HG02884 (cell line): ENCODE measurements at regions not wholly inside any gene's neighbourhood (a gene's known extent, or its start where the extent isn't known, plus 50 kb on each side); places are given as distances from the start of the nearest gene placed in this dataset.
"Not testable (repeated sequence)": the region's sequence is repeated elsewhere in the genome, so short reads cannot be mapped to it uniquely, and the experiment has no call there.

Experiments used
- ATAC-seq: cut with Tn5 transposase; IDR thresholded peaks from one replicate; pipeline ENCODE4 v1.9.1; 2021; ENCODE audit warnings: mild to moderate bottlenecking, moderate library complexity; ENCODE audit not compliant: unreplicated experiment

DNA sequence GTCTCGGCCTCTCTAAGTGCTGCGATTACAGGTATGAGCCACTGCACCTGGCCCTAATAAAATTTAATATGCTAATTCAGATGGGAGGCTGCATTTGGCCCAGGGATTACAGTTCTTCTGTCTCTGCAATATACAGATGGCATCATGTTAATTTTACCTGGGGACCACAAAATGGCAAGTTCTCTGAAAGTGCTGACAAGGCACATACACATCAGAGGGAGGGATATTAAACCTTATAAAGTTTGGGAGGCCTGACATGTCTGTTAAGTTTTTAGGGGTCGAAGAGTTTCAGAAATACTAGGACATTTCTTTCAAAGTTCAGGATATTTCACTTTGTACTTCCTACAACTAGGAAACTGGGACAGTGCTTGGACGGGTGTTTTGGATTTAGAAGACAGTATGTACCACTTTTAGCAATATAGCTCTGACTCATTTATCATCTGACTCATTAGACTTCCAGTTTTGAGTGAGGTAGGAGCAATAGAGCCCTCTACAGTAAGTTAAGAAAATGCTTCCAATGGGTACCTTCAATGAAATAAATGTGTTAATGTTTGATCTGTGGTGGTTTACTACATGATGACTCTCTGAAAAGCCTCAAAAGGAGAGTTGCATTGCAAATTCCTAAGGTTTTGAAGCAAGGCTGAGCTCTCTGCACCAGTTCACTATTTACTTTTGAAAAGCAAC, 981.0 kb upstream of the HS3ST1 start:
- no peak for ATAC-seq

DNA sequence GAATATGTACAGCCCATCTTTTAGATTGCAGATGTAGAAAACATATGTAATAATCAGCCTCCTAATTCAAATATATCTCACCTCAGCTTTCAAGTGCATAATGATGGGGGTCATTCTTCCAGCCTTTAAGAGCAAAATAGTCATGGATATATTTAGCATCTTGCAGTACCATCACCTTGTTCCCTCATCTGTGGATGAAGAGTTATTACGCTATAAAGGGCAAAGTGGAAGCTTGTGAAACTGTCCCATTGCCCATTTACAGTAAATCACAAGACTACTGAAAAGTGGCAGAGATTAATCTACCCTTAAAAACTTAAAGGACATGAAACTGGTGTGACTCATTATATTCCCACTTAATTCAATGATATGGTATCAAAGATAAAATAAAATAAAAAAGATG, 979.7 kb upstream of the HS3ST1 start:
- ATAC-seq = no peak

DNA sequence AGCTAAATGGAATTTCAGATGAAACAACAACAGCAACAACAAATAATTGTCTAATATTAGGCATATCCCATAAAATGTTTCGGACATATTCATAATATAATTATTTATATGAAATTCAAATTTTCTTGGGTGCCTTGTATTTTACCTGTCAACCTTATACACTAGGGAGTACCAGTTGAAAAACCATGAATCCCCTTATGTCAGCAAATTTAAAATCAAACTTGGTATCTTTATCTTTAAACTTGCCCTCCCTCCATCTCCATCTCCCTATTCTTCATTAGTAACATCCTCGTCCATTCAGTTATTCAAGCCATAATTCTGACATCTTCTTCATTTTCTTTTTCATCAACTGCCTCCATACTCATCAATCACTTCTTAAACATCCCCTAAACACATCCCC, 974.5 kb upstream of the HS3ST1 start:
- no peak for ATAC-seq

DNA sequence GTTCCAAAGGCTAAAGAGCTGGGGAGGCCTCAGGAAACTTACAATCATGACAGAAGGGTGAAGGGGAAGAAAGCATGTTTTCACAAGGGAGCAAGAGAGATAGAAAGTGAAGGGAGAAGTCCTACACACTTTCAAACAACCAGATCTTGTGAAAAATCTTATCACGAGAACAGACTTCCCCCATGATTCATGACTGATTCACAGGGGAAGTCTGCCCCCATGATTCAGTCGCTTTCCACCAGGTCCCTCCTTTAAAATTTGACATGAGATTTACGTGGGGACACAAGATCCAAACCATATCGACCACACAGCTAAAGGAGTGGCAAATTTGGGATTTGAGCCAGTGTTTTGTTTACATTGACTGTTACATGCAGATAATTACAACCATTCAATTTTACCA, 971.1 kb upstream of the HS3ST1 start:
- no peak for ATAC-seq

DNA sequence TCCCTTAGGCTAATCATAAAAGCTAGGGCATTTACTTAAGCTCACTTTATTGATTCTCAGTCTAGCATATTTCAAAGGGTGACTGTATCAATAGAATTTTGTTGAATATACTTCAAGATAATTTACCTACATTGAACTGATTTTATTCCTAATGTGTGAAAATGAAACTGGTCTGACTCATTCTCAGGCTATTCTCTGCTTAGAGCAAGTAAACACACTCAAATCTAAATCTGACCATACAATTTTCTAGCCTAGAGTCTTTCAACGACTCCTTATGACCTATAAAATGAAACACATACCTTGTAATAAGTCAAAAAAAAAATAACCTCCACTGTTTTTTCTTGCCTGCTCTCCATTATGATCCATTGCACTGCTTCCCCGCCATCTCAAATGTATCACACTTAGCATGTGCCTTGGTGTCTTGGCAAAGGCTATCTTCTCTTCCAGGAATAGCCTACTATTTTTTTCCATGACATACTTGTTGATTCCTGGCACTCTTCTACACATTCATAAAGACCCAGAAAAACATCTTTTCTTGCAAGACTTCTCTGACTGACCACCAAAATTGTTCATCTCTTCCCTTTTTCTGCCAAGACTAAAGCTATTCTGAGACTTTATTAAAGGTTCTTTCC, 965.1 kb upstream of the HS3ST1 start:
- no peak for ATAC-seq

DNA sequence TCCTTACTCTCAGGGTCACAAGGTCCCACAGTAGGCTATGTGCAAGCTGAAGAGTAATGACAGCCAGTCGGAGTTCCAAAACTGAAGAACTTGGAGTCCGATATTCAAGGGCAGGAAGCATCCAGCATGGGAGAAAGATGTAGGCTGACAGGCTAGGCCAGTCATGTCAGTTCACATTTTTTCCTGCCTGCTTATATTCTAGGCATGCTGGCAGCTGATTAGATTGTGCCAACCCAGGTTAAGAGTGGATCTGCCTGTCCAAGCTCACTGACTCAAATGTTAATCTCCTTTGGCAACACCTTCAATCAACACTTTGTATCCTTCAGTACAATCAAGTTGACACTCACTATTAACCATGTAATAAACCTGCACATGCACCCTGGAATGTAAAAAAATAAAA, 960.9 kb upstream of the HS3ST1 start:
- ATAC-seq = no peak

DNA sequence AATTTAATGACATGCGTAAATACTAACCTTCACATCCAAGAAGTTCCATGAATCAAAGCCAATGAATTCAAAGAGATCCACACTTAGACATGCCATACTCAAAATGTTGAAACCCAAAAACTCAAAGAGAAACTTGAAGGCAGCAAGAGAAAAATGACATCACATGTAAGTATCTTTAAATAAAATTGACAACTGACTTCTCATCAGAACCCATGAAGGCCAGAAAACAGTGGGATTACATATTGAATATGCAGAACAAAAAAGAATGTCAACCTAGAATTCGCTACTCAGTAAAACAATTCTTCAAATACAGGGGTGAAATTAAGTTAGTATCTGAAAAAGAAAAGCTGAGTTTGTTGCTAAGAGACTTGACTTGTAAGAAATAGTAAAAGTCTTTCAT, 953.9 kb upstream of the HS3ST1 start:
- no peak for ATAC-seq

DNA sequence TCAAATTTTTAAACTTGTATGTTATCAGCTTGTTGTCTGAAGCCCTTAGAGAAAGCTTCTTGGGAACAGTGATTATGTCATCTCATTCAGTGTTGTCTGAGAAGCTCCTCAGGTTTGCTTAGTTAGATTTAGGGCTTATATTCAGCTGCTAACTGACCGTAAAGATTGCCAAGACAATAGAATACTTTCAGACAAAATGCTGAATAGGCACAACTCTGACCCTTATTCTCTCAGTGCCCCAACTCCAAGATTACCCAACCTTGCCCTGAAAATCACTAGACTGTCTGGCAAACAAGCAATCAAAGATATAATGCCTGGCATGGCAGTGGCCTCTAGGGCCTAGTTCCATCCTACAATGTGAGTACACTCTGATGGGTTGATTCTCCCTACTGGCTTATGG, 950.5 kb upstream of the HS3ST1 start:
- ATAC-seq = no peak

DNA sequence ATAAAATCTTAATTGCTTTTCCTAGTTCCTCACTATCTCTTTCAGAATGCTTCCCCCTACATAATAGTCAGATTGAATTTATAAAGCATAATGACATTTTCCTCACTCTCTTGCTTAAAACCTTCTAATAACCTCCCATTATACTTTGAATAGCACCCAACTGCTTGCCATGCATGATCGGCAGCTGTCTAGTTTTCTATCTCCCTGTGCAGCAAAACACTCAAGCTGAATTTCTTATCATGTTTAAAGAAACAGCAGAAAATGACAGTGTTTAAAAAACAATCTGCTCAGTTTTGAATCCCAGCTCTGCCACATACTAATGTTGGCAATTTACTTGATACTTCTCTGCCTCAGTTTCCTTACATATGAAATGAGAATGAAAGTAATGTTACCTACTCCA, 947.1 kb upstream of the HS3ST1 start:
- ATAC-seq = no peak

DNA sequence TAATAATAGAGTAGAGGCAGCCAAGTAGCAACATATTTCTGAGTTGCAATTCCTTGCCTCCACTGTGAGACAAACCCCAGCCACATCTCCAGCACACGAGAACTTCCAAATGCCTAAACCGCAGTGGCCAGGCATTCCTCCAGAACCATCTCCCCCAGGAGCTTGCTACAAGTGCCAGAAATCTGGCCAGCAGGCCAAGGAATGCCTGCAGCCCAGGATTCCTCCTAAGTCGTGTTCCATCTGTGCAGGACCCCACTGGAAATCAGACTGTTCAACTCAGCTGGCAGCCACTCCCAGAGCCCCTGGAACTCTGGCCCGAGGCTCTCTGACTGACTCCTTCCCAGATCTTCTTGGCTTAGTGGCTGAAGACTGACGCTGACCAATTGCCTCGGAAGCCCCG, 937.2 kb upstream of the HS3ST1 start:
- ATAC-seq = not testable (repeated sequence)

DNA sequence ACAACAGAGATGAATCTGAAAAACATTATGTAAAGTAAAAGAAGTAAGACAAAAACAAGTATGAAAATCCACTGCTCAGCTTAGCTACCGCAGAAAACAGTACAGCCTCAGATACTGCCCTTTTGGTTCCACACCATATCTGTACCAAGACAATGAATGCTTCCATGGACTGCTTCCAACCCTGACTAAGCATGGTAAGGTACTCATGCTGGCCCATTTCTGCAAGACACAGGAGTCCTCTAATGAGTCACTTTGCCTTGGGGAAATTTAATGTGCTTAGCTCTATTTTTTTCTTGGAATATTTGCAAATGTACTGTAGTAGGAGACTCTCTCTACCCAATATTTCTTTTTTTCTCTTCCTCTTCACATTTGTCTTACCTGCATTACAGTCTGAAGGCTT, 931.7 kb upstream of the HS3ST1 start:
- no peak for ATAC-seq

DNA sequence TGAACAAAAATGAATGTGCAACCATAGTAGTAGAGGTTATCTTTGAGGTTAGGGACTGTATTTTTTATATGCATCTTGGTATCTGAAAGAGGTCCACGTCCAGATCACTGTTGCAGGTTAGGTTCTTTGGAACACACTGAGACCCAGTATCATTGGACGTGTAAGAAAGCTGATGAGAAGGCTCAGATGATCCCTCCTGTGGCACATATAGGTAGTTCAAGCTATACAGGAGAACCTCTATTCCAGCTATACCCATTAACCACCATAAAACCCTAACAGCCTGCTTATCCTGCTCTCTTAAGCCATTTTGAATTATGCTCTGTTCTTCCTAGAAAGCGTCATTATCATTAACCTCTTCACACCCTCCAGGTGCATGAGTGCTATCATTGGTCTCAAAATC, 930.7 kb upstream of the HS3ST1 start:
- no peak for ATAC-seq

DNA sequence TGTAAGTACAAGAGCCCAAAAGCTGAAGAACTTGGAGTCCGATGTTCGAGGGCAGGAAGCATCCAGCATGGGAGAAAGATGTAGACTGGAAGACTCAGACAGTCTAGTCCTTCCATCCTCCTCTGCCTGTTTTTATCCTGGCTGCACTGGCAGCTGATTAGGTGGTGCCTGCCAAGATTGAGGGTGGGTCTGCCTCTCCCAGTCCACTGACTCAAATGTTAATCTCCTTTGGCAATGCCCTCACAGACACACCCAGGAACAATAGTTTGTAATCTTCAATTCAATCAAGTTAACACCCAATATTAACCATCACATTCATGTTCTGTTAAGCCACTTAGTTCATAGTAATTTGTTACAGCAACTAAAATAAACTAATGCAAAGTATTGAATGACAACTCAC, 904.4 kb upstream of the HS3ST1 start:
- not testable (repeated sequence) for ATAC-seq

DNA sequence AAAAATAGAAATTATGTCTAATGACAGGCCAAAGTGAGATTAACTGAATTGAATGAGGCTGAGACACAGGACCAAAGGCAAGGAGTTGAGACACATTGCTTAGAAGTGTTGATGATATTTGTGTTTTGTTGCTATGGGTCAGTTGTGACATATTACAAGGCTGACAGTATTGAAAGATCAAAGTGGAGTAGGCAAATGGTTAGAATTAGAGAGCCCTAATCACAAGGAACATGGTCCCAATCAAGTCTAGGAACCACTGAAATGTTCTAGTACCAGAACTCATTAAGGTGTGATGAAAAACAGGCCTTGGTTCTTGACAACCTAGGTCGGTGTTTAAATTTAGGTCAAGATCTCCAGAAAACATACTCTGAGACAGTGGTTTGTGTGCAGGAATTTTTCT, 896.3 kb upstream of the HS3ST1 start:
- no peak for ATAC-seq

DNA sequence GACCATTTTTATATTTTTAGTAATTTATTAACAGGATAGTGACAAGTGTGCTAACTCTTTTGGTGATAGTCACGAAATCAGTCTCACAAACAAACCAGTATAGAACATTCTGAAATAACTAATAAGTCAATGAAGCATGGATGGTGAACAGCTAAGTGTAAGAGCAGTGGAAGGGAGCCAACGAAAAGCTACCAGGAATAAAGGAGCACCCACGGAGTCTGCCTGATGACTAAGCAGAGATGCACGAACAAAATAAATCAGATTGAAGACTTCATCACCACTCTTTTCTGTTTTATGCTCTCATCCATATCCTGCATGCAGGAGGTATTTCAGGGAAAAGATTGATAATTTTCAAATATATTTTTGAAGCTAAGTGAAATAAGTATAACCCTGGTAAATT, 891.1 kb upstream of the HS3ST1 start:
- no peak for ATAC-seq

DNA sequence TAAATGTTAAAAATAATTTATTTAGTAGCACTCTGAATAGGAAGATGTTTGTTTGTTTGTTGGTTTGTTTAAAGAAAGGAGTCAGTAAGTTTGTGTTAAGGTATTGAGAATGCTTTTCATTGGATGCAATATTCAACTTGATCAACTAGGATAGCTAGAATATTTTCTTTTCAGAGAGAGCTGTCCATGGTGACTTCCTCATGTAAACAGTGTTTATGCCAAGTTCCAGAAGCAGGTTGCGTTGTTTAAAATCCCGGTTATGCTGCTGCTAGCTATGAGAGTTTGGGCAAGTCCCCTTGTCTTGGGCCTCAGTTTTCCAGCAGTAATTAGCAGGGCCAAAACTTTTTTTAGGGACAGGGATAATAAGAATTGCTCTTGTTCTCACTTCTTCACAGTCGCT, 876.2 kb upstream of the HS3ST1 start:
- ATAC-seq = no peak

DNA sequence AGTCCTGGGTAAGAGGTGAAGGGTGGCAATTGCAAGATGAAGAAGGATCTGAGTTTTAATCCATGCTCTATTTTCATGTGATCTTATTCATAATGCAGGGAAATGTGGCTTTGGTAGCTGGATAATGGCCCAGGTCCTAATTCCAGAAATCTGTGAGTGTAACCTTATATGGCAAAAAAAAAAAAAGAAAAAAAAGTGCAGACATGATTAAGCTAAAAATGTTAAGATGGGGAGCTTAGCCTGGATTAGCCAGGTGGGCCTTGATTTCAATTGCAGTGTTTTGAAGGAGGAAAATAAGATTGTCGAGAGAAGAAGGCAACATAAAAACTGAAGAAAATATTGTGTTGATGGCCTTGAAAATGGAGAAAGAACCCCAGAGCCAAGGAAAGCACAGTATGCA, 867.7 kb upstream of the HS3ST1 start:
- ATAC-seq = no peak

DNA sequence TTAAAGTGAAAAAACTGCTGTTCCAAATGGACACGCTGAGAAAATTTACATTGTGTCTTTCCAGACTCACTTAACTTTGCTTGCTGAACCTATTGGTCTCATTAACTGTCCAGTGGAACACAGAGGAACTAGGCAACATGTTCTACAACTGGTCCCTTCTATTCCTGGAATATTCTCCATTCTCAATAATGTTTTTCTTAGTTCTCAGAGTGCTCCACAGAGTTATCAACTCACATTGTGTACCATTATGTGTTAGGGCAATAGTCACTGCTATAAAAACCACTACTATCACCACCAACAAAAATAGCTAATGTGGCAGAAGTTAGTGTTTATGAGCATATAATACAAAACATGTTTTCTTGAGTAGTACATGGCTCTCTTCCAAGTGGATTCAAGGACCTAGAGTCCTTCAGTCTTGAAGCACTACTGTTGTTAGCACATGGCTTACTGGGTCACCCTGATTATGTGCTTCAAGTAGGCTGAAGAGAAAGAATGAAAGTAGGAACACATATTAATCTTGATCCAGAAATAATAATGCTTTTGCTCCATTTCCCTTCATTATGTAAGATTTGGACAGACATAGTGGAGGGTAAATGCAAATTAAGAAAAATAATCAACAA, 865.3 kb upstream of the HS3ST1 start:
- ATAC-seq = no peak

DNA sequence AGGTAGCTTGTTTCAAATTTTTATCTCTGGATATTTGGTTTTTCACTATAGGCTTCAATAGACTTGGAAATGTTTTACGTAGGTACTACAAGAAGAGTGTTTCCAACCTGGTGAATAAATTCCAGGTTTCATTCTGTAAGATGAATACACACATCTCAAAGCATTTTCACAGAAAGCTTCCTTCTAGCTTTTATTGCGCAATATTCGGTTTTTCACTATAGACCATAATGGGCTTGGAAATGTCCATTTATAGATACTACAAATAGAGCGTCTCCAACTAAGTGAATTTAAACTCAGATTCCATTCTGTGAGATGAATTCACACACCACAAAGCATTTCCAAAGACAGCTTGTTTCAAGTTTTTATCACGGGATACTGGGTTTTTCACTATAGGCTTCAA, 857.7 kb upstream of the HS3ST1 start:
- ATAC-seq = no peak

DNA sequence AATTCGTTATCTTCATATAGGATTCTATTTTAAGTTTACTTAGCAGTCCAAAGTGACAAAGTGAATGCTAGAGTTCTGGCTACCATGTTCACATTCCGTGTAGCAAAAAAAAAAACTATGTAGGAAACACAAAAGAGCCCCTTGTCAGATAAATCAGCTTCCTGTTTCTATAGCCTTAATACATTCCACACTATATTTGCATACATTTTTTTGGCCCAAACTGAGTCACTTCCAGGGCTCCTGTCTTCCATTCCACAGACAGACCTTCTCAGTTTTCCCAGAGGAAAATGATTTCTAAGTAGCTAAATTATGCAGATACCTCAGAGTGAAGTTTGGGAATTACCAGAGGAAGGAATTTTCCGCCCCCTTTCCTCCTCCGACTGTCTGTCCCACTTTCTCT, 841.9 kb upstream of the HS3ST1 start:
- no peak for ATAC-seq

DNA sequence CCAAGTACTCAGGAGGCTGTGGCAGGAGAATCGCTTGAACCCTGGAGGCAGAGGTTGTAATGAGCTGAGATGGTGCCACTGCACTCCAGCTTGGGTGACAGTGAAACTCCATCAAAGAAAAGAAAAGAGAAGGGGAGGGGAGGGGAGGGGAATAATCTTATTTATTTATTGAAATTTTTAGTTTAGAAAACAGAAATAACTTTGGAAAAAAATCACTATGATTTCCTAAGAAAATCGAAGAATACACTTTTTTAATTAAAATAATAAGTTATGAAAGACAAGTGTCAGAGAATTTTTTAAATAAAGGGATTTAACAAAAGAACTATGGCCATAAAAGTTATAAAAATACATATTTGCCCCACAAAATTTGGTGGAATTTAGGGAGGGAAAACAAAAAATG, 836.9 kb upstream of the HS3ST1 start:
- ATAC-seq = no peak

DNA sequence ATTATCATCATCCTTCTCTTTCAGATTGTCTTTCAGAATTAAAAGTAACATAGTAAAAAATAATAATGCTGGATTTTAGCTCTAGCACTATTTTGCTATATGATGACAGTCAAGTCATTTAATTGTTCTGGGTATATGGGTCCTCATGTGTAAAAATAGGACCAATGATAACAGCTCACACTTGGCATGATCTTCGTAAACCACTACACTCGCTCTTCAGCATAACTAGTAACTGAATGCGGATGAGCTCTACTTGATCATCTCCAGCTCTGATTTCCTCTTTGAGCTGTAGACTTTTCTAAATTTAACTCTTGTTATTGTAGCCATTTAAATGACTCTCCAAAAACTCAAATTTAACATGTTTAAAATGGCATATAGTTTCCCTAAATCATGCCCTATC, 831.8 kb upstream of the HS3ST1 start:
- ATAC-seq = no peak

DNA sequence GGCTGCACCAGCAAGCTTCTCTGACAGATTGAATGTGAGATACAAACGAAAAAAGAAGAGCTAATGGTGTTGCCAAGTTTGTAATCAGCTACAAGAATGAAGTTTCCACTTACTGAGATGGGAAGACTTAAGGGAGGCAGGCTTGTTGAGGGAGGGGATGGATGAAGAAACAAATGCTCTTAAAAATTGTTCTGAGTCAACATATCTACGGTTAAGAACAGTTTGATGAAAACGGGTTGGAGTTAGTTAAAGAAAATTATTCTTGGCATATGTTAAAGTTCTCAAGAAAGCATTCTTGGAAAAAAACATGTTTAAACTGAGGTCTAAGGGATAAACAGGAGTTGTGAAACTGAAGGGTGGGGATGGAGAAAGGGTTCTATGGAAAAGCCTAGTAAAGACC, 816.3 kb upstream of the HS3ST1 start:
- no peak for ATAC-seq
